ENCODE measurements at regions not wholly inside any gene's neighbourhood (a gene's known extent, or its start where the extent isn't known, plus 50 kb on each side); places are given as distances from the start of the nearest gene placed in this dataset.
"Not testable (repeated sequence)": the region's sequence is repeated elsewhere in the genome, so short reads cannot be mapped to it uniquely, and the experiment has no call there.

- no peaks in the 10 kb centered on the region for H3K4me1 ChIP-seq
- H3K36me3 ChIP-seq, result no peaks in the 10 kb centered on the region
- WGBS, 2 donors, result 19 to 20% methylated on average over 1 of the region's 1 CpG
- H3K27ac ChIP-seq, result no peak overlapping the region
- H3K27me3 ChIP-seq, result no peaks in the 10 kb centered on the region
- no peaks in the 10 kb centered on the region for H3K9me3 ChIP-seq
- DNase-seq, result no peak
- no peak for TF ChIP-seq POLR2A (IDR thresholded peaks at IDR 0.05)
- intact Hi-C loops (cut with DNase I), result loop anchor here (5.0 kb wide), 1 partner anchor 375 kb away; no protein-coding TSS in a partner anchor
- H3K4me3 ChIP-seq (replicated peaks in 1 of 3), result no peak overlapping the region
These were observed 129.8 kb upstream of the SMLR1 start for GRCh38 chr6:130697271-130697994.

GRCh38 chr6:130697995-130698535 lies 129.1 kb upstream of the SMLR1 start:
- no peak overlapping the region for H3K27ac ChIP-seq
- H3K36me3 ChIP-seq, result no peaks in the 10 kb centered on the region
- DNase-seq, result no peak
- no peaks in the 10 kb centered on the region for H3K4me1 ChIP-seq
- H3K9me3 ChIP-seq, result no peaks in the 10 kb centered on the region
- intact Hi-C loops (cut with DNase I), result loop anchor here (5.0 kb wide), 1 partner anchor 376 kb away; no protein-coding TSS in a partner anchor
- WGBS, 2 donors, result 14 to 26% methylated on average over 4 of the region's 4 CpGs
- no peaks in the 10 kb centered on the region for H3K27me3 ChIP-seq
- TF ChIP-seq POLR2A (IDR thresholded peaks at IDR 0.05) (no peak), CTCF (IDR thresholded peaks at IDR 0.05) (peak in 5 of 6 experiments; percentile 15 to 43 (median 27))
- H3K4me3 ChIP-seq (replicated peaks in 1 of 3), result no peak overlapping the region

- Histone ChIP-seq H3K9me3 (no peaks in the 10 kb centered on the region), H3K27ac (no peak overlapping the region), H3K4me1 (no peaks in the 10 kb centered on the region), H3K36me3 (no peaks in the 10 kb centered on the region), H3K4me3 (replicated peaks in 1 of 3) (no peak overlapping the region), H3K27me3 (no peaks in the 10 kb centered on the region)
- 80 to 90% methylated on average over 2 of the region's 2 CpGs for WGBS, 2 donors
- TF ChIP-seq POLR2A (IDR thresholded peaks at IDR 0.05) (no peak), CTCF (IDR thresholded peaks at IDR 0.05) (no peak)
- no peak for DNase-seq
- intact Hi-C loops (cut with DNase I), result loop anchor here (5.0 kb wide), 1 partner anchor 377 kb away; no protein-coding TSS in a partner anchor
These were observed 127.5 kb upstream of the SMLR1 start for GRCh38 chr6:130699742-130700141.

GRCh38 chr6:130700397-130700796 lies 126.8 kb upstream of the SMLR1 start:
- Histone ChIP-seq H3K36me3 (no peaks in the 10 kb centered on the region), H3K4me1 (no peaks in the 10 kb centered on the region), H3K27ac (no peak overlapping the region), H3K27me3 (no peaks in the 10 kb centered on the region), H3K9me3 (no peaks in the 10 kb centered on the region), H3K4me3 (replicated peaks in 1 of 3) (no peak overlapping the region)
- no peak for DNase-seq
- TF ChIP-seq CTCF (IDR thresholded peaks at IDR 0.05), result no peak
- TF ChIP-seq POLR2A (IDR thresholded peaks at IDR 0.05), result no peak
- WGBS, 2 donors, result 87% methylated on average over 4 of the region's 4 CpGs
- intact Hi-C loops (cut with DNase I), result no loop called here

- WGBS, 2 donors, result 13 to 20% methylated on average over 2 of the region's 2 CpGs
- intact Hi-C loops (cut with DNase I), result no loop called here
- H3K36me3 ChIP-seq, result no peaks in the 10 kb centered on the region
- H3K4me1 ChIP-seq, result no peaks in the 10 kb centered on the region
- no peak for TF ChIP-seq CTCF (IDR thresholded peaks at IDR 0.05)
- no peak for TF ChIP-seq POLR2A (IDR thresholded peaks at IDR 0.05)
- H3K27ac ChIP-seq, result no peak overlapping the region
- DNase-seq, result no peak
- H3K9me3 ChIP-seq, result no peaks in the 10 kb centered on the region
- no peaks in the 10 kb centered on the region for H3K27me3 ChIP-seq
- H3K4me3 ChIP-seq (replicated peaks in 1 of 3), result no peak overlapping the region
These were observed 118.9 kb upstream of the SMLR1 start for GRCh38 chr6:130708338-130708737.

GRCh38 chr6:130711641-130712040 lies 115.6 kb upstream of the SMLR1 start:
- H3K27ac ChIP-seq; H3K4me1 ChIP-seq; H3K9me3 ChIP-seq; H3K27me3 ChIP-seq; H3K36me3 ChIP-seq; DNase-seq; intact Hi-C loops (cut with DNase I); H3K4me3 ChIP-seq (replicated peaks in 1 of 3): not testable (repeated sequence)
- 60 to 68% methylated on average over 3 of the region's 3 CpGs for WGBS, 2 donors
